HG02759 (cell line): ENCODE measurements at regions not wholly inside any gene's neighbourhood (a gene's known extent, or its start where the extent isn't known, plus 50 kb on each side); places are given as distances from the start of the nearest gene placed in this dataset.

Experiments used
- ATAC-seq: cut with Tn5 transposase; IDR thresholded peaks from one replicate; pipeline ENCODE4 v1.9.1; 2021; ENCODE audit warnings: mild to moderate bottlenecking, moderate library complexity; ENCODE audit not compliant: unreplicated experiment

DNA sequence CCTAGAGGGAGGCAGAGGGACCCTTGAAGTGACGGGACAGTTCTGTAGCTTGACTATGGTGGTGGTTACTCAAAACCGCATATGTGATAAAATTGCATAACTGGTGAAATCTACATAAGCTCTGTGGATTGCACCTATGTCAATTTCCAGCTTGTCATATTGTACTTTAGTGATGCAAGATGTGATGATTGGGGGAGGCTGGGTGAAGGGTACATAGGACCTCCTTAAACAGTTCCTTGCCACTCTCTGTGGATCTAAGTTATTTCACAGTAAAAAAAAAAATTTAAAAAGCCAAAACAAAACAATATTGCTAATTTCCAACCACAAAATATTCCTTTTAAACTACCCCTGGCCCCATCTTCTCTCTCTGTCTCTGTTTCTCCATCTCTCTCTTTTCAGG lies 472.6 kb upstream of the SULF2 start:
- no peak for ATAC-seq

GRCh38 chr20:48247961-48248360 lies 462.7 kb upstream of the SULF2 start:
- ATAC-seq = no peak

DNA sequence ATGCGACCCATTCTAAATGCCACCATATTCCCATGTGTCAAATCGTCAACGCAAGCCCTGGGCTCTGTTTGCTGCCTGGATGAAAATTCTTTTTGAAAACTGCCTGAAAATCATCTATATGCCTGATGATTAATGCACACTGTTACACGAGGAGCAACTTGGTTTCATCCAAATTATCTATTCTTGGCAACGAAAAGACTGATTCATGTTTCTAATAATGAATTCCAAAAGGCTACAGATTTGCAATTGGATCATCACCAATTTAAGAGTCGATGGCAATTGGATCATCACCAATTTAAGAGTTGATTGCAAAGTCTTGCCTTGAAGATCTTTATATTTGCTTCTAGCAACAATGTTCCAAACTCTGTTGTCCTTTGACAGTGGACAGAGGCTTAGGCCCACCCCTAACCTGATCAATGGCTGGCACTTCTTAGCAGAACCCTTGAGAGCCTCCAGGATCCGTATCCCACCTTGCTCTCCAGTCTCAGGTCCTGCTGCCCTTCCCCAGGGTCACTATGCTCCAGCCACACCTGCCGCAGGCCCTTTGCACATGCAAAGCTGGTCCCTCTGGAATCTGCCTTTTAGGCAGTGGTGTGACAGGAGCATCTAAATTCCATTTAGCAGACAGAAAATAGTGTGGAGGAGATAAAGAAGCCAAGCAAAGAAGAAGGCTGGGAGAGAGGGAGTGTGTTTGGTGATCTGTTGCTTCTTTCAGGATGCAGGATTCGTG lies 460.9 kb upstream of the SULF2 start:
- no peak for ATAC-seq

DNA sequence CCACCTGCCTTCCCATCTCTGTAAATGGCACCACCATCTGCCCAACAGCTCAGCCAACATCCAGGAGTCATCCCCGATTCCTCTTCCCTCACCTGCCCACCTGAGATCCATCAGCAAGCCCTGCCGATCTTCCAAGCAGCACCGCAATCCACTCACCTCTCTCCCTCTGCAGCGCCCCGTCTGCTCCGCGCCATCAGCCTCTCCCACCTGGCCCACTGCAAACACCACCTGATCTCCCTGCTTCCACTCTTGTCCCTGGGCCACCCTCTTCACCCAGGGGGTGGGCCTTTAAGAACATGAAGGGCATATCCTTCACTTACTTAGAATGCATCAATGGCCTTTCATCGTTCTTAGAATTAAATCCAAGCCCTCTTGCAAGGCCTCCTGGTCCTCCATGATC lies 457.3 kb upstream of the SULF2 start:
- no peak for ATAC-seq

DNA sequence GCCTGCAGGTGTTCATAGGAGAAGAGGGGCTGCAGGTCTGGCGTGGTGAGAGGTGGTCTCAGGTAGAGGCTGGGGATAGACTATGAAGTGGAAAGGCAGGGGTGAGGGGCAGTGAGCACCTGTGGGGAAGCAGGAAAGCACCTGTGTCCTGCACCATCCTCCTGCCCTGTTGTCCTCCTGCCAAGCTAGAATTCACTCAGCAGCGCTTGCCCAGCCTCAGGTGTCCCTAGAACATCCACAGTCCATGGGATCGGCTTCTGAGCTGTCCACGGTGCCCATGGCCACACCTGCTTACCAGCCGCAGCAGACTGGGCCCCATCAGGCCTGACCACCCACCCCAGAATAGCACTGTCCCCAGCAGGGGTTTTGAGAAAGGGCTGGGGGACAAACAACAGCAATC lies 456.2 kb upstream of the SULF2 start:
- ATAC-seq = no peak

GRCh38 chr20:48238781-48239180 lies 453.5 kb upstream of the SULF2 start:
- ATAC-seq = no peak

GRCh38 chr20:48238326-48238725 lies 453.0 kb upstream of the SULF2 start:
- no peak for ATAC-seq

DNA sequence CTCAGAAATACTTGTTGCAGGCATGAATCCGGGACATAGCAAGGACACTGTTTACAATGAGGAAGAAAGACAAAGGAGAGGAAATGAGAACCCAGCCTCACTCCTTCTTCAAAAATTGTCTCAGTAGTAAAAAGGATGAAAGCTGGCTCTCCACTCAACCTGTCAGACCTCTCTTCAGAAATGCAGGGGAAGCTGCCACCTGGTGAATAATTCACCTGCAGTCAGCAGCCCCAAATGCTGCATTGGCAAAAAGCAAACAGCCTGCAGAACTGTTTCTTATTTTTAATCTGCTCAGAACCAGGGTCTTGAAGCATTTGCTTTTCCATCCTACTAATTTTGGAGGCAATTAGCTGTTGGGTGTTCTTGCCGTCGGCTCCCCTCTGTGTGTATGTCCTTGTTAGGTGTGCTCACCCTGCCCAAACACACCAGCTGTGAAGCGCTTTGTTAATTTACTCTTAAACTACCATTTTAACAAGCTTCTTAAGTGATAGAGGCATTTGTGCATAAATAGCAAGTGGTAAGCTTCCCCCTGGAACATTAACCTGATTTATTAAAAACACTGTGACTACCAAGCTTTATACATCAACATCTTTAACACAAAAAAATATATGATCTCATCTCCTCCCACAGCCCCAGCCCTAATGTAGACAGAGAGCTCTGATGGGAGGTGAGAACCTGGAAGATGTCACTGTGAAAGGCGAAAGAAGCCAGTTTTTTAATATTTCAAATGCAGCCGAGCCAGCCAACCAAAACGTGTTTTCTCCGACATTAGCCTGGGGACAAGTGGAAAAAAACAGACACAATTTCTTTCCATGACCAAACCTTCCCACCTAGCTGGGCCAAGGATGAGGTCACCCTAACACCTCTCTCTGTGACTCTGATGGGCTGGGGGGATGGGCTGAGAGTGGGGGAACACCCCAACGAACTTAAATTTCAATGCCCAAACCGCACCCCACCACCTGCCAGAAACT lies 451.0 kb upstream of the SULF2 start:
- ATAC-seq = no peak

GRCh38 chr20:48234951-48235350 lies 449.7 kb upstream of the SULF2 start:
- ATAC-seq = no peak

DNA sequence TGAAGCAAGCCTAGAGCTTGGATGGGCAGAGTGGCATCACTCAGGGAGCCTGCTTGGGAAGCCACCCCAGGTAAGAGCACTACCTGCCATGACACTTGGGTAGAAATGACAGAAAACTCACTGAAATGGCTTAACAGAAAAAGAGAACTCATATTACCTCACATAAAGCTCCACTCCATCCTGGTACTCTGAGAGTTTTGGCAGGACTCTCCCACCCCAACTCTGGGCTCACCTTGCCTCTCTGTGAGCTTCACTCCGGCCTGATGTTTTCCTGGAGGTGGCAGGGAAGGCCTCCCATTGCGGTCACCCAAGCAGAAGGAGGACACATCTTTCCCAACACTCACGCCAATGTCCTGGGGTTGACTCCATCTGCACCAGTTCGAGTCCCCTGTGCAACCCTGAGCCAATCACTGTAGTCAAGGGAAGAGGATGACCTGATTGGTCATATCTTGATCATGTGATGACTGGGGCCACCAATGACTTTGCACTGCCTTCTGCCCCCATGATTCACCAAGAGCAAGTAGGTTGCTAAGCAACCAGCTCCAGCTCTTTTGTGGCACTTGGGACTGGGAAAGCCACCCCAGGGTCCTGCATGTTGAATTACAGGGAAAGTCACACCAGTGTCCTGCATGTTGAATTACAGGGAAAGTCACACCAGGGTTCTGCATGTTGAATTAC lies 446.1 kb upstream of the SULF2 start:
- ATAC-seq = no peak

GRCh38 chr20:48230216-48230615 lies 444.9 kb upstream of the SULF2 start:
- ATAC-seq = no peak

GRCh38 chr20:48227381-48227780 lies 442.1 kb upstream of the SULF2 start:
- ATAC-seq = no peak

DNA sequence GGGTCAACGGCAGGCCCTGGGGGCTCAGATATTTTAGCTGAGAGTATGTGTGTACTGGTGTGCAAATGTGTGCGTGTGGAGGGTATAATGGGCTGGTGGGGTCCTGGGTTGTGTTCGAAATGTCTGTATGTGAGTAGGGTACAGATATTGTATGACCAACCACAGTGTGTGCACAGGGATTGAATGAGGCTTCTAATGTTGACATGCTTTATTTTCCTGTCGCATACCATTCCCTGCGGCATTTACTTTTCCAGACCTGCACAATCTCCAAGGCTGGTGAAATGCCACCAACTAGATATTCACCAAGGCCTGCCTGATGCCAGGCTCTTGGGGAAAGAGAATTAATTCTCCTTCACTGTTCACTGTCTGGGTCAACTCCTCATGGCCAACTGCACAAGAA lies 441.4 kb upstream of the SULF2 start:
- ATAC-seq = no peak

- no peak for ATAC-seq
Measured at GRCh38 chr20:48224533-48225050, 439.3 kb upstream of the SULF2 start.

DNA sequence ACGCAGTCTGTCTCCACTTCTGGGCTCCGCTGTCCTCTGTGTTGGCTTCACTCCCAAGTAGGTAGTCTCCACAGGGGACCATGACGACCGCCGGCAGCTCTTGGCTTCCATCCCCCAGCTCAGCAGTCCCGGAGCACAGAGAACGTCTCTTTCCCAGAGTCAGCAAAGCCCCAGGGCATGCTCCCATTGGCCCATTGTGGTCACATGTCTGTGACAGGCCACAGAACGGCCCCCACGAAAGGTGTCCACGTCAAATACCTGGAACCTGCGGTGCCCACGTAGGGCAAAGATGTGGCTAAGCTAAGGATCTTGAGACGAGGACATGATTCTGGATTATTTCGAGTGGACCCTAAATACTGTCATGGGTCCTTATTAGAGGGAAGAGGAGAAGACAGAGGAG lies 438.4 kb upstream of the SULF2 start:
- ATAC-seq = no peak

- ATAC-seq = no peak
Measured at GRCh38 chr20:48222595-48223180, 437.4 kb upstream of the SULF2 start.

GRCh38 chr20:48220033-48220633 lies 434.9 kb upstream of the SULF2 start:
- no peak for ATAC-seq

DNA sequence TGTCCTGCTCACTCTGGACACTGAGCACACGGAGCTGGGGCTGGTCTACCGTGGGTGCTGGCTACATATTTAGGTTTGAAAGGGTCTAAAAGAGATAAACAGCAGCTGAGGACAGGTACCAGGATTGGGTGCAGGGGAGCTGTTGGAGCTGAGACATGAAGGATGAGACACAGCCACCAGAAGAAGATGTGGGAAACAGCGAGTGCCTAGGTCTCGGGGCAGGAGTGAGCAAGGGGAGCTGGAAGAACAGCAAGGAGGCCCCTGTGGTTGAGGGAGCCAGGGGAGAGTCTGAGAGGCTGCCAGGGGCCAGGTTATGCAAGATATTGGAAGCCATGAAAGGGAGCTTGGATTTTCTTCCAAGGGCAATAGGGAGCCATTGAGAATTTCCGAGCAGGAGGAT lies 434.0 kb upstream of the SULF2 start:
- ATAC-seq = no peak

- ATAC-seq = no peak
Measured at GRCh38 chr20:48217190-48217589, 431.9 kb upstream of the SULF2 start.

GRCh38 chr20:48215536-48215935 lies 430.3 kb upstream of the SULF2 start:
- ATAC-seq = no peak

- no peak for ATAC-seq
Measured at GRCh38 chr20:48214601-48215000, 429.3 kb upstream of the SULF2 start.
